Activated CD8-positive, alpha-beta T cell treated with anti-CD3 and anti-CD28 coated beads for 36 hours (primary cell): ENCODE measurements at regions not wholly inside any gene's neighbourhood (a gene's known extent, or its start where the extent isn't known, plus 50 kb on each side); places are given as distances from the start of the nearest gene placed in this dataset.

Experiments
- ATAC-seq: fragments of 200-7000 bp; cut with Tn5 transposase; one replicate; pipeline ENCODE4 v1.10.0; 2021; ENCODE audit warnings: mild to moderate bottlenecking, moderate library complexity
- CTCF ChIA-PET: fragments of 350-600 bp; sonication (Branson Sonifier 250); formaldehyde crosslinking; loops from one replicate; lab custom pipeline; 2021; ENCODE audit warnings: antibody characterized with exemption; lab: Charles Lee
- POLR2A ChIA-PET: fragments of 350-600 bp; sonication (Branson Sonifier 250); formaldehyde crosslinking; loops from one replicate; lab custom pipeline; 2021; ENCODE audit warnings: antibody characterized with exemption; lab: Charles Lee
- DNase-seq: peaks from one replicate; pipeline ENCODE4 v3.0.0-alpha.2; 2020
- H3K27ac Mint-ChIP-seq: one replicate; pipeline ENCODE4 v1.8.0; 2021; ENCODE audit warnings: mild to moderate bottlenecking, mixed read lengths
- H3K27me3 Mint-ChIP-seq: one replicate; pipeline ENCODE4 v1.8.0; 2021; ENCODE audit warnings: mixed read lengths
- H3K36me3 Mint-ChIP-seq: one replicate; pipeline ENCODE4 v1.8.0; 2021; ENCODE audit warnings: low read depth, mixed read lengths
- H3K4me1 Mint-ChIP-seq: one replicate; pipeline ENCODE4 v1.8.0; 2021; ENCODE audit warnings: low read depth, mixed read lengths
- H3K4me3 Mint-ChIP-seq: one replicate; pipeline ENCODE4 v1.8.0; 2021; ENCODE audit warnings: mild to moderate bottlenecking, moderate library complexity, mixed read lengths
- H3K9me3 Mint-ChIP-seq: one replicate; pipeline ENCODE4 v1.8.0; 2021; ENCODE audit warnings: mixed read lengths
- CTCF ChIP-seq: fragments of 200-600 bp; IDR thresholded peaks from one replicate; pipeline ENCODE4 v1.8.0; 2022; ENCODE audit warnings: antibody characterized with exemption, mild to moderate bottlenecking
- intact Hi-C: fragments of 100-400 bp; cut with micrococcal nuclease; formaldehyde crosslinking; loops from one replicate; pipeline ENCODE4 v1.10.0; 2022

- H3K36me3 Mint-ChIP-seq = no peaks in the 10 kb centered on the region
- H3K27me3 Mint-ChIP-seq = peaks cover 15% of the 10 kb centered on the region
- intact Hi-C loops = no loop called here
- ChIA-PET POLR2A (no interaction called here), CTCF (no interaction called here)
- H3K4me3 Mint-ChIP-seq = no peak overlapping the region
- DNase-seq (no peak), ATAC-seq (no peak)
- H3K27ac Mint-ChIP-seq = no peak overlapping the region
- TF ChIP-seq CTCF = no peak
- H3K4me1 Mint-ChIP-seq = peaks cover 2% of the 10 kb centered on the region
- H3K9me3 Mint-ChIP-seq = no peaks in the 10 kb centered on the region
Measured at GRCh38 chr6:156707818-156708217, 69.4 kb upstream of the ARID1B start.

GRCh38 chr6:156703719-156704118, 73.5 kb upstream of the ARID1B start:
- CTCF ChIA-PET = no interaction called here
- POLR2A ChIA-PET = no interaction called here
- peaks cover 10% of the 10 kb centered on the region for H3K4me1 Mint-ChIP-seq
- H3K4me3 Mint-ChIP-seq = no peak overlapping the region
- H3K27ac Mint-ChIP-seq = no peak overlapping the region
- H3K36me3 Mint-ChIP-seq = no peaks in the 10 kb centered on the region
- H3K27me3 Mint-ChIP-seq = peaks cover 12% of the 10 kb centered on the region
- intact Hi-C loops = no loop called here
- no peaks in the 10 kb centered on the region for H3K9me3 Mint-ChIP-seq
- DNase-seq (no peak), ATAC-seq (no peak)
- TF ChIP-seq CTCF = no peak

- no peak for TF ChIP-seq CTCF
- no peak for DNase-seq
- Mint-ChIP-seq H3K4me1 (peaks cover 15% of the 10 kb centered on the region), H3K4me3 (no peak overlapping the region), H3K36me3 (no peaks in the 10 kb centered on the region), H3K9me3 (no peaks in the 10 kb centered on the region), H3K27me3 (peaks cover 10% of the 10 kb centered on the region), H3K27ac (no peak overlapping the region)
- intact Hi-C loops = no loop called here
- CTCF ChIA-PET = no interaction called here
- ATAC-seq = no peak
- POLR2A ChIA-PET = no interaction called here
Measured at GRCh38 chr6:156701966-156702365, 75.2 kb upstream of the ARID1B start.

GRCh38 chr6:156700440-156701057, 76.6 kb upstream of the ARID1B start:
- no peak for ATAC-seq
- H3K4me3 Mint-ChIP-seq = no peak overlapping the region
- no peak for DNase-seq
- no peaks in the 10 kb centered on the region for H3K36me3 Mint-ChIP-seq
- peaks cover 12% of the 10 kb centered on the region for H3K4me1 Mint-ChIP-seq
- POLR2A ChIA-PET = interaction anchor here (0.6 kb wide), 1 partner anchor 268 kb away, joined by 3 read pairs; no protein-coding TSS in a partner anchor
- no peak for TF ChIP-seq CTCF
- no peaks in the 10 kb centered on the region for H3K9me3 Mint-ChIP-seq
- CTCF ChIA-PET = interaction anchor here (0.9 kb wide), 1 partner anchor 82 kb away, joined by 3 read pairs; no protein-coding TSS in a partner anchor
- peaks cover 4% of the 10 kb centered on the region for H3K27me3 Mint-ChIP-seq
- intact Hi-C loops = no loop called here
- H3K27ac Mint-ChIP-seq = no peak overlapping the region

- intact Hi-C loops = no loop called here
- Mint-ChIP-seq H3K27me3 (peaks cover 3% of the 10 kb centered on the region), H3K9me3 (no peaks in the 10 kb centered on the region), H3K4me3 (no peak overlapping the region), H3K36me3 (no peaks in the 10 kb centered on the region), H3K27ac (no peak overlapping the region), H3K4me1 (peaks cover 12% of the 10 kb centered on the region)
- DNase-seq (no peak), ATAC-seq (no peak)
- TF ChIP-seq CTCF = no peak
- CTCF ChIA-PET = interaction anchor here (0.6 to 0.9 kb wide), 2 partner anchors 81 to 1145 kb away, joined by 3 read pairs; no protein-coding TSS in a partner anchor
- POLR2A ChIA-PET = no interaction called here
Measured at GRCh38 chr6:156699935-156700334, 77.2 kb upstream of the ARID1B start.
